Fibroblast of peridontal ligament (primary cell): ENCODE measurements at regions not wholly inside any gene's neighbourhood (a gene's known extent, or its start where the extent isn't known, plus 50 kb on each side); places are given as distances from the start of the nearest gene placed in this dataset.

Experiments used
- DNase-seq: peaks from one replicate; pipeline ENCODE4 v3.0.0-alpha.2; 2010; ENCODE audit errors: extremely low read depth

DNA sequence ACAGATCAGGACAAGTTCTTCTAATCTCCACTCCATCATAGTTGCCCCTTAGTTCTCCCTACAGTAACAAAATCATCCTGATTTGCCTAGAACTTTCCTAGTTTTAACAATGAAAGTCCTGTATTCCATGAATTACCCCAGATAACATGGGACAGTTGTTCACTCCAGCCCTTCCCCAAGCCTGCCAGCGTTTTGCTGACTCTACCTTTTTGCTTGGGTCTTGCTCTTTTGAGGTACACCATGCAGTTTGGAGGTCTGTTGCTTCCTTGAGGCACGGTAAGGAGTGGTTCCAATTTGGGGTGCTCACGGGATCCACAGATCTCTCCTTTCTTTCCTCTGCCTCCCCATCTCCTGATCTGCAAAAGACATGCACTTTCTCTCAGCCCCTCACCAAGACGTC is 61.6 kb upstream of the DYRK2 start:
- DNase-seq: no peak

DNA sequence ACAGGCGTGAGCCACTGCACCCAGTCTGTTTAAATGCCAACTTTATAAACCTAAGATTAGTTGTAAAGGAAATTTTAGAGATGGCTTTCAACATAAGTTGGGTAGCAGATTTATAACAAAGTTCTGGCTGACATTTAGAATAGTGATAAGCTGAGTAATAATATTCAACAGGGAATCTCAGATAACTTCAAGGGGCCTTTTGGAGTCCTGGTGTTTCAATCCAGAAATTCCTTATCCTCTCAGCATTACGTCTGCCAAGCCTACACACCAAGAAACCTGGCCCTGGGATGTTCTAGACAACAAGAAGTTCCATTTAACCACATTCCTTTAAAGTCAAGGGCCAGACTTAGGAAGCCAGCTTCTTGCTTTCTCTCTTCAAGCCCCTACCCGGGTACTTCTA is 59.5 kb upstream of the DYRK2 start:
- DNase-seq: no peak

DNA sequence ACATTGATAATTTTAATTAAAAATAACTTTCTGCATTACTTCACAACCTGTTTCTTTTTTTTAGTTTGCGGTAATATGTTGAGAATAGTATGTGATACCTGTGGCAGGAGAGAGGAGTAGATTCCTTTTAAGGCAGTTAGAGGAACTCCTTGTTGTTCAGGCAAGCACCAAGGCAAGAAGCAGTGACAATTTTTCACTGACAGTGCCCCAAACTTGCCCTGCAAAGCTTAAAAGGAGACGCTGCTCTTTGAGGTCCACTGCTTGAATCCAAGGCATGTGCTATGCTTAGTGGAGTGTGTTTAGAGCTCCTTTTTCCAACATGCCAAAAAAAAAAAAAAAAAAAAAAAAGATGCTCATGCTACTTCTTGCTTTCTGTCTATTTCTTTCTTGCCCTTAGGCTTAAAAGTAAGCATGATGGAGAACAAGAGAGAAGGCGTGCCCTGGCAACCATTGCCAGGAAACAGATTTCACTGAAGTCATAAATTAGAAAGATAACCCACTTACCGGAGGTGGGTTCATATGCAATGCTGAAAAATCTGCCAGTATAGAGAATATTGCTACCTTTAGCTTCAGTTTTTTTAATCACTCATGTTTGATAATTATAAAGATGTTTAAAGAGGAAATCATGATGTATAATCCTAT is 58.3 kb upstream of the DYRK2 start:
- DNase-seq: no peak

DNA sequence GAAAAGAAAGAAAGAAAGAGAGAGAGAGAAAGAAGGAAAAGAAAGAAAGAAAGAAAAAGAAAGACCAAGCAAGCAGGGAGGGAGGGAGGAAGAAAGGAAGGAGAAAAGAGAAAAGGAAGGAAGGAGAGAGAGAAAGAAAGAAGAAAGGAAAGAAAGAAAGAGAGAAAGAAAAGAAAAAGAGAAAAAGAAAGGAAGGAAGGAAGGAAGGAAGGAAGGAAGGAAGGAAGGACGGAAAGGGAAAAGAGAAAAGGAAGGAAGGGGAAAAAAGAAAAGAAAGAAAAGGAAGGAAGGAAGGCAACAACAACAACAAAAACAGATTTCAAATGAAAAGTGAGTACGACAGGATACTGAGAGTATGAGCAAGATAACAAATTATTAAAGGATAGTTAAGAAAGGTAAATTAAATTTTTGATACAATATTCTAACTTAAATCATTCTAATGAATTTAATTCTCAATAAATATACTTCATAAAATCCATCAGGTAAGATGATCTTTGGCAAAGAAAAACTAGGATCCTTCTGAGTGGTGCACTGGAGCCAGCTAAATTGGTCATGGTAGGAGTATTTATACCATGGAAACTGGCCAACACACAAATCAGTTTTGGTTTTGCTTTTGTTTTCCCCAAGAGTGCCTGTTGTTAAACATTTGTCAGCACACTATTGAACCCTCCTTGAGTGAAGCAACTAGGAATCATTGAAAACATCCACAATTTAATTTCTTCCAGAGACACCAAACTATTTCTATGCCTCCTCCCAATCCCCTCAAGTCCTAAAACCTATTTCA is 56.1 kb upstream of the DYRK2 start:
- peak; percentile 76 for DNase-seq

DNA sequence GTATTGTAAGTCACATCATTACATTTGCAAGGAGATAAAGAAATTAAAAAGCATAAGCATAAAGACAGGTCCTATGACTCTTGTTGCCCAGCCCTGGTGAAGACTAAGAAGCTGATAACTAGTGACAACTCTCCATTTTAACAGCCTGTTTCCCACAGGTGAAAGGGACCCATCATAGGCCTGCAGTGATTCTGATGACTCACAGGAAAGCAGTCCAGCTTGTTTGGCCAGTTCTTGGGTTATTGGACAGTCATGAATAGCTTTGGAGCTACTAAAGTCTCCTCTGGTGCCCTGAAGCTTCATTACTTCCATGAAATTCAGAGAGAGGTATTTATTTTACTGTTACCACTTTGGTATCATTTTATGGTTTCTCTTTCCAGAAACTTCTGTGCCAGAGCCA is 55.5 kb upstream of the DYRK2 start:
- DNase-seq: no peak

DNA sequence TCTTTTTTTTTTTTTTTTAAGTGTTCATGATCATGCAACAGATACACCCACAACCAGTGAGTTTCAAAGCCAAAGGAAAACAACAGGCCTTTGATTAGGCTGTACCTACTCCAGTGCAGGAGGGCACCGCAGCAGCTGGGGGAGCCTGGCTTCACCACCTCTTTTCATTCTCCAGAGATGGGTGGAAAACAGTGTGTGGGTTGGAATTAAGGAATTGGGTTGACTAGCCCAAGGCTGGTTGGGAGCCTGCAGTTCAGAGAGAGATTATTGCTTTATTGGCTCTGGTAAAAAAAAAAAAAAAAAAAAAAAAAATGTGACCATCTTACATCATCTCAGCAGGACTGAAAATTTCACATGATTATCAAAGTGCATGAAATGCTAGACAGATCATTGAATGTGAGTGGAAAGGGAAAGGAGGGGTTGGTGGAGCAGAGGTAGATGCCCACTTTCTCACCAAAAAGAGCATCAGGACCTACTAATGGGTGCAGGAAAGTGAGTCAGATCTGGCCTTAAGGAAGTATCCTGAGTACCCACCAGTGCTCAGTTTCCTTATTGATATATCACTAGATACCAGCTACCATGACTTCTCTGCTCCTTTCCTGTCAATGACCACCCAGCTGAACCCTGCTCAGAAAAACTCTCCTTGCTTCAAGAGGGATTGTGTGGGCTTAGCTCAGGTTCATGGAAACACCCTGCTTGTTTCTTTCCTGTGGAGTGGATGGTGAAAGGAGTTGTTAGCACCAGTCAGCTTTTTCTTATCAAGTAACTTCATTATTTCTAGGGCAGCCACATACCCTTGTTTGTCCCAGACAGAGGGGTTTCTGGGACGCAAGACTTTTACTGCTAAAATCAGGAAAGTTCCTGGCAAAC is 54.8 kb upstream of the DYRK2 start:
- no peak for DNase-seq

DNA sequence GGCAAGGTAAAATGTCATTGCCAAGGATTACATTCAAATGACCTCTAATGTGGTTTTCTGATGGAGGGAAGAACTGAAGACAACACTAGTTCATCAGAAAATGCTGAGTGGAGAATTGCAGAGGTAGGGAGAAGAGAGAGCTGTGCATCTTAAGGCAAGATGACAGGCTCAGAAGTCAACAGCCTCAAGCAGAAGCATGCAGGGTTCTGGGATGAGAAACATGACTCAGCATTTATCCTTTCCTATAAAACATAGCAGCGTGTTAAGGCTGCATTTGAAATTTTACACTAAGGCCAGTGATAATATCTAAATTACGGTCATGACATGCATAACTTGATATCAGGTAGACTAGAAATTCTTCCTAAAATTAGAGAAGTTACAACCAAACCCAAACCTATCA is 53.7 kb upstream of the DYRK2 start:
- no peak for DNase-seq

DNA sequence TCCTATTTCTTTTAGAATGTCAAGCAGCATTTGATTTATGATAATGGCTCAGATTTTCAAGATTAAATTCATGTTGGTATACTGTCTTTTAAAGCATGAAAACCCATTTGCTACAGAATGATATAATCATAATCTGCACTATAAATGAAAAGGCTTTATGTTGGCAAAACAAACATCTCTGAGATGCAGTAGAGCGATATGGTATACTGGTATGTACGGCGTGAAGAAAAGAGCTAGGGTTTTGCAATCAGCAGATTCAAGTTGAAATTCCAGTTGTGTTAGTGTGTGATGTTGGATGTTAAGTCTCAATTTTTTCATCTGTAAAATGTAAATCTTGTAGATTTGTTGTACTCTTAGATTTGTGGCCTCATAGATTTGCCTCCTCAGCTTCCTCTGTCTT is 53.2 kb upstream of the DYRK2 start:
- no peak for DNase-seq

DNA sequence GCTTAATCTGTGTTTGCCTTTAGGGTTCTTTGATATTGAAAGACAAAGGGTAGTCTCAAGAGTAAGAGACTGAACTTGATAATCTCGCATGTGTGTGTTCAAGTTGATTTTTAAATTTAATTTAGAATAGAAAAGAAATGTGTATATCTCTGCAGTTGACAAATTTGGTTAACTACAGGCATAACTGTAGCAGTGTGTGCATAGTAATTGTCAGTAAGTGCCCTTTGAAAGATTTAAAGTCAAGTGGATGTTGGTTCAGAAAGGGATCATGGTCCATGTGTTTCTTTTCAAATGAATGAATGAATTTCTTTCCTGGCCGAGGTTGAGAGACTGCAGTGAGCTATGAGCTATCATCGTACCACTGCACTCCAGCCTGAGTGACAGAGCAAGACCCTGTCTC is 49.9 kb upstream of the DYRK2 start:
- no peak for DNase-seq
